Coronary artery (tissue), 2 donors: ENCODE measurements at regions not wholly inside any gene's neighbourhood (a gene's known extent, or its start where the extent isn't known, plus 50 kb on each side); places are given as distances from the start of the nearest gene placed in this dataset.
A peak's percentile ranks its signal among the peaks of the same experiment; 100 is the strongest.

Experiments used
- DNase-seq: peaks from one replicate; pipeline ENCODE4 v3.0.0-alpha.2; 2017; ENCODE audit warnings: low spot score
- H3K27ac ChIP-seq, 2 donors: fragments of 200-600 bp; sonication (generic); one replicate each; pipeline ENCODE4 v1.5.1; 2016 to 2019
- H3K4me3 ChIP-seq: fragments of 200-600 bp; sonication (generic); 2 replicates; pipeline ENCODE4 v1.5.1; 2016; ENCODE audit warnings: mild to moderate bottlenecking, moderate library complexity
- CTCF ChIP-seq: fragments of 200-600 bp; sonication (generic); IDR thresholded peaks from one replicate; pipeline ENCODE4 v1.5.1; 2019; ENCODE audit warnings: antibody characterized with exemption

DNA sequence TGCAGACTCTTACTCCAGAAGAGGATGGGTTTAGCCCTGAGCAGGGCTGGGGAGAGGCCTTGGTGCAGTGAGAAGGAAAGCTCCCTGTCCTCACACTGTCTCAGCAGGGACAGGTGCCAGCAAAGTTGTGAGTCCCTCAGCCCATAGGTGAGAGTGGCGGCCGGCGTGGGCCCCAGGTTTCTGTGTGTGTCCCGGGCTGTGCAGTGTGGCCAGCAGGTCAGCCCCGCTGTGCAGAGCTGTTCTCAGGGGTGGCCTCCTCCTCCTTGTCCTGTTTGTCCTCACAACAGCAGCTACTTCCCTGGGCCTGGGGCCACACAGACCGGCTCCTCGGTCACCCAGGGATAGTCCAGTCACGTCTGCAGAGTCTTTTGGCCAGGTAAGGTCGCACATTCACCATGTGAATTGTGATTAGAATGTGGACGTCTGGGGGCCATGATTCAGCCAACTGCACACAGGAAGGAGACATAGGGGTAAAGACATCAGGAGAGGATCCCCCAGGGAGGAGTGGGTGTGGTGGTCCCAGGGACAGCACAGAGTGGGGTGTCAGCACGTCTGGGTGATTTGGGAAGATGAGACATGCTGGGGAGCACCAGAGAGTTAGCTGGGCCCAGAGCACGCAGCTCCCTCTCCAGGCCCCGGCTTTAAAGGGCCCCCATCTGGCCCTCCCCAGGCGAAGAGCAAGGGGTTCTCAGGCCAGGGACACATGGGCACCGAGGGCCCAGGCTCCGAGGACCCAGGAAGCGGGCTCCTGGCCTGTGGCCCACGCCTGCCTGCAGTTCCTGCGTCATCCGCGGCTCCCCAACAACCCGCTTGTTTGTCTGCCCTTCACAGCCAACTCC lies 81.6 kb downstream of the MYEOV start:
- TF ChIP-seq CTCF, result no peak
- Histone ChIP-seq H3K27ac (no peak overlapping the region), H3K4me3 (no peak overlapping the region)
- peak; percentile 50 for DNase-seq

DNA sequence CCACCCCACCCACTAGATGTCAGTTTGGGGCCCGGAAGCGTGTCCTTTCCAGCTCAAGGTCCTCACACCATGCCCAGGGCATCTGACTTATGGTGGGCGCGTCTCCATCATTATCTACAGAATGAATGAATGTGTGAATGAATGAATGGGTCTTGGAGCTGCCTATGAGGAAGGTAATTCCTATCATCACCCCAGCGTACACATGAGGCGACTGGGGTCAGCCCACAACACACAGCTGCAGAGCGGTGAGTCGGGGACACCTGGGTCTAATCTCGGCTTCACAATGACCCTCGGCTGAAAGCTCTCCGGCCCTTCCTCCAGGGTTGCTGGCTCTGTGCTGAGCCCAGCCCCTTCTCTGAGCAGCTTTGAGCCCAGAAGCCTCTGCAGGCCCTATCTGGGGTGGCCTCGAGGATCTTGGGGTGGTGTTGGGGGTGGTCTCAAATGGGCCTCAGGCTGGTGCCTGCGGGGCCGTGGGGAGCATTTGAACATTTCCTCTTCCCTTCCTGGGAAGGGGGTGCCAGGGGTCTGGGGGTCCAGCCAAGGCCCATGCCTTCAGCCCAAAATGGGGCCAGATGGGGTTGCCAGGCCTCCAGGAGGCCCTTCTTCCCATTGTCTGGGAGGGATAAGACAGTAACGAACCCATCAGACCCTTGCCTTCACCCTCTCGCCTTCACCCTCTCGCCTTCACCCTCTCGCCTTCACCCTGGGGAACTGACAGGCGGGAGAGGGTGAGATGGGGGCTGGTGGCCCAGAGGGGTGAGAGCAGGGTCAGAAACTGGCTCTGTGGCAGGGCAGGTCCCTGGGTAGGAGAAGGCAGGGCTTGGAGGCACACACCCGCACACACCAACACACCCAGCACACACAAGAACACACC lies 82.4 kb downstream of the MYEOV start:
- Histone ChIP-seq H3K27ac (no peak overlapping the region), H3K4me3 (no peak overlapping the region)
- TF ChIP-seq CTCF, result no peak
- no peak for DNase-seq

DNA sequence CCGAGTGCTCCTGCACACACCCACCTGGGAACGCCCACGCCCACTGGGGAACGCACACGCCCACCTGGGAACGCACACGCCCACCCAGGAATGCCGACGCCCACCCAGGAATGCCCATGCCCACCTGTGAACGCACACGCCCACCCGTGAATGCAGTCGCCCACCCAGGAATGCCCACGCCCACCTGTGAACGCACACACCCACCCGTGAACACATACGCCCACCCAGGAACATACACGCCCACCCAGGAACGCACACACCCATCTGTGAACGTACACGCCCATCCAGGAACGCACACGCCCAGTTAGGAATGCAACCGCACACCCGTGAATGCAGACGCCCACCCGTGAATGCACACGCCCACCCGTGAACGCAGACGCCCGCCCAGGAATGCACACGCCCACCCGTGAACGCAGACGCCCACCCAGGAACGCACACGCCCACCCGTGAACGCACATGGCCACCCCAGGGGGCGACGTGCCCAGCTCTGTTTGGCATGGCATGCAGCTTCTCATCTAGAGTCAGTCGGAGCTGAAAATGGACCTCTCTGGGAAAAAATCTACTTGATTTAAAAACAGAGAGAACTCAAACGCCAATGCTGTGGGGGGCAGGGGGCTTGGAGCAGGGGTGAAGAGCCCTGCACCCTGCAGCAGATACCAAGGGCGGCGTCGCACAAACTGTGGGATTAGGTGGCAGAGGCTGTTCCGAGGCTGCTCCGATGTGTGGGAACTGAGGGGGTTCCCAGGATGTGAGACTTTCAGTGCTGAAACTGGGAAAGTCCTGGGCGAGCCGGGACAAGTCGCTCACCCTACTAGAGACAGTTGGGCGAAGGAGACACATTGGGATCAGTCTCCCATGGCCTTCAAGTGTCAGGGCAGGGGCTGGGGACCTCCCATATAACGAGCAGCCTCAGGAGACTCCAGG lies 83.3 kb downstream of the MYEOV start:
- no peak for DNase-seq
- no peak overlapping the region for H3K4me3 ChIP-seq
- H3K27ac ChIP-seq, result no peak overlapping the region
- no peak for TF ChIP-seq CTCF

- no peak overlapping the region for H3K4me3 ChIP-seq
- no peak for DNase-seq
- no peak overlapping the region for H3K27ac ChIP-seq
- no peak for TF ChIP-seq CTCF
Measured at GRCh38 chr11:69377953-69378302, 84.0 kb downstream of the MYEOV start.

DNA sequence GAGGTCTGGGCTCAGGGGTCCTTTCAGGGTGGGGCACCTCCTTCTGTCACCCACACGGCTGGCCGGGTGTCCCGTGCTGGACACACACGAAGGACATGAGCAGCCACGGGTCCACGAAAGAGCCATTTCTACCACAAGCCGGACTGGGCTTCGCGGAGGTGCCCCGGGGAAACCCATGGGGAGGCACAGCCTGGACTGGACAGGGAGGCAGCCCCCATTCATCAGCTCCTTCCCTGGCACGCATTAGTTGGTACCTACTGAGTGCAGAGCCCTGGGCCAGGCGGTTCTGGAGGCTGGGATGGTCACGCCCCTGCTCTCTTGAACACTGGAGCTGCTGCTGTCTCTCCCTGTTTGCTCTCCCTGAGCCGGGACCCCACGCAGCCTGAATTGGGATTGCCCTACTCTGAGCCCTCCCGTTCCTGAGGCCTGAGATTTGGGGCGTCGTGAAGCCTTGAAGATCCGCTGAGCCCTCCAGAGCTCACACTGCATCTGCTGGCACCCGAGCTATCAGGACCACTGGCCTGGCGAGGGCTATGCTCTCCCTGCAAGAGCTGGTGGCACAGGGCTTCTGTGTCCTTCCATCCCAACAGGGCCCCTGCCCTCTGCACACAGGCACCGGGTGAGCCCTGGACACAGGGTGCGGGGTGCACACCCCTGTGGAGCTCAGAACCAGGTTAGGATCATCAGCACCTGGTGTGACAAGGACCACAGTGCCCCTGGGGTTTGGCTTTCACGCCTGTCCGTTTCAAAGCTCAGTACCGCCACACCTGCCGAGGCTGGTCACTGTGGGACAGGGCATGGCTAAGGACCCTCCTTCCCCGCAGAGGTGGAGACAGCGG lies 84.6 kb downstream of the MYEOV start:
- H3K27ac ChIP-seq, result no peak overlapping the region
- no peak for DNase-seq
- TF ChIP-seq CTCF, result no peak
- no peak overlapping the region for H3K4me3 ChIP-seq

GRCh38 chr11:69380451-69380901 lies 86.5 kb downstream of the MYEOV start:
- no peak for TF ChIP-seq CTCF
- peak; percentile 66 for DNase-seq
- Histone ChIP-seq H3K27ac (no peak overlapping the region), H3K4me3 (no peak overlapping the region)
